IMR-90 (cell line): ENCODE measurements at regions not wholly inside any gene's neighbourhood (a gene's known extent, or its start where the extent isn't known, plus 50 kb on each side); places are given as distances from the start of the nearest gene placed in this dataset.

ENCODE experiments used
- BHLHE40 ChIP-seq: fragments of 150-350 bp; IDR thresholded peaks from 2 replicates; pipeline ENCODE4 v1.6.1; 2016; ENCODE audit warnings: mild to moderate bottlenecking, low read depth, low read length
- CEBPB ChIP-seq: IDR thresholded peaks from 2 replicates; pipeline ENCODE4 v1.6.1; 2012; ENCODE audit warnings: low read depth, low read length, improper control_type of control experiment
- CTCF ChIP-seq: conservative IDR thresholded peaks from 2 replicates; pipeline ENCODE4 v1.5.1; 2012; ENCODE audit warnings: mild to moderate bottlenecking, low read depth, low read length, improper control_type of control experiment
- FOS ChIP-seq: fragments of 150-350 bp; IDR thresholded peaks from 2 replicates; pipeline ENCODE4 v1.6.1; 2016; ENCODE audit warnings: low read depth, low read length
- MAFK ChIP-seq: IDR thresholded peaks from 2 replicates; pipeline ENCODE4 v1.6.1; 2012; ENCODE audit warnings: low read depth, low read length, improper control_type of control experiment
- MXI1 ChIP-seq: IDR thresholded peaks from 2 replicates; pipeline ENCODE4 v1.6.1; 2012; ENCODE audit warnings: low read depth, mild to moderate bottlenecking, low read length, moderate library complexity, borderline replicate concordance
- POLR2A ChIP-seq: IDR thresholded peaks from 2 replicates; pipeline ENCODE4 v1.6.1; 2012; ENCODE audit warnings: mild to moderate bottlenecking, low read depth, low read length
- SMC3 ChIP-seq: fragments of 150-350 bp; IDR thresholded peaks from 2 replicates; pipeline ENCODE4 v1.6.1; 2016; ENCODE audit warnings: low read depth, mild to moderate bottlenecking, antibody characterized with exemption, low read length, moderate library complexity
- TF ChIP-seq, protein P1 (sequence below): fragments of 150-350 bp; IDR thresholded peaks from 2 replicates; pipeline ENCODE4 v1.6.1; 2016; ENCODE audit warnings: low read depth, mild to moderate bottlenecking, low read length, moderate library complexity, borderline replicate concordance

GRCh38 chr17:34797720-34798119 is 163.5 kb downstream of the CCT6B start:
- TF ChIP-seq CTCF = no peak
- TF ChIP-seq SMC3 = no peak
- no peak for TF ChIP-seq FOS
- TF ChIP-seq POLR2A = no peak
- no peak for TF ChIP-seq MXI1
- TF ChIP-seq, protein P1, sequence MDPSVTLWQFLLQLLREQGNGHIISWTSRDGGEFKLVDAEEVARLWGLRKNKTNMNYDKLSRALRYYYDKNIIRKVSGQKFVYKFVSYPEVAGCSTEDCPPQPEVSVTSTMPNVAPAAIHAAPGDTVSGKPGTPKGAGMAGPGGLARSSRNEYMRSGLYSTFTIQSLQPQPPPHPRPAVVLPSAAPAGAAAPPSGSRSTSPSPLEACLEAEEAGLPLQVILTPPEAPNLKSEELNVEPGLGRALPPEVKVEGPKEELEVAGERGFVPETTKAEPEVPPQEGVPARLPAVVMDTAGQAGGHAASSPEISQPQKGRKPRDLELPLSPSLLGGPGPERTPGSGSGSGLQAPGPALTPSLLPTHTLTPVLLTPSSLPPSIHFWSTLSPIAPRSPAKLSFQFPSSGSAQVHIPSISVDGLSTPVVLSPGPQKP = no peak
- no peak for TF ChIP-seq CEBPB
- no peak for TF ChIP-seq MAFK
- TF ChIP-seq BHLHE40 = no peak
